ENCODE measurements at regions not wholly inside any gene's neighbourhood (a gene's known extent, or its start where the extent isn't known, plus 50 kb on each side); places are given as distances from the start of the nearest gene placed in this dataset.
A peak's percentile ranks its signal among the peaks of the same experiment; 100 is the strongest.
"Not testable (repeated sequence)": the region's sequence is repeated elsewhere in the genome, so short reads cannot be mapped to it uniquely, and the experiment has no call there.

GRCh38 chr2:138421315-138421970 lies 80.1 kb upstream of the SPOPL start:
- H3K4me3 ChIP-seq (ENCODE audit: control insufficient read depth, low read depth, low read length), result no peak overlapping the region
- TF ChIP-seq CTCF (IDR thresholded peaks at IDR 0.05; ENCODE audit: control insufficient read depth, insufficient read depth, low read depth, low read length, missing control alignments), result no peak
- no peak for DNase-seq (ENCODE audit: low read depth)

- DNase-seq (ENCODE audit: low read depth), result peak; percentile 71
- no peak for TF ChIP-seq CTCF (IDR thresholded peaks at IDR 0.05; ENCODE audit: control insufficient read depth, insufficient read depth, low read depth, low read length, missing control alignments)
- no peak overlapping the region for H3K4me3 ChIP-seq (ENCODE audit: control insufficient read depth, low read depth, low read length)
Measured at GRCh38 chr2:138421971-138422335, 79.6 kb upstream of the SPOPL start.

- no peak for TF ChIP-seq CTCF (IDR thresholded peaks at IDR 0.05; ENCODE audit: control insufficient read depth, insufficient read depth, low read depth, low read length, missing control alignments)
- DNase-seq (ENCODE audit: low read depth), result no peak
Measured at GRCh38 chr2:138423198-138423597, 78.4 kb upstream of the SPOPL start.

GRCh38 chr2:138423745-138424144 lies 77.8 kb upstream of the SPOPL start:
- H3K4me3 ChIP-seq (ENCODE audit: control insufficient read depth, low read depth, low read length), result no peak overlapping the region
- DNase-seq (ENCODE audit: low read depth), result no peak
- TF ChIP-seq CTCF (IDR thresholded peaks at IDR 0.05; ENCODE audit: control insufficient read depth, insufficient read depth, low read depth, low read length, missing control alignments), result no peak

More at GRCh38 chr2:138423198-138423597, 78.4 kb upstream of the SPOPL start:
- H3K4me3 ChIP-seq (ENCODE audit: control insufficient read depth, low read depth, low read length), result no peak overlapping the region

GRCh38 chr2:138424436-138425140 lies 77.0 kb upstream of the SPOPL start:
- no peak for TF ChIP-seq CTCF (IDR thresholded peaks at IDR 0.05; ENCODE audit: control insufficient read depth, insufficient read depth, low read depth, low read length, missing control alignments)
- DNase-seq (ENCODE audit: low read depth), result no peak
- no peak overlapping the region for H3K4me3 ChIP-seq (ENCODE audit: control insufficient read depth, low read depth, low read length)

- H3K4me3 ChIP-seq (ENCODE audit: control insufficient read depth, low read depth, low read length); DNase-seq (ENCODE audit: low read depth): not testable (repeated sequence)
Measured at GRCh38 chr2:138426116-138426515, 75.5 kb upstream of the SPOPL start.

- no peak for DNase-seq (ENCODE audit: low read depth)
- H3K4me3 ChIP-seq (ENCODE audit: control insufficient read depth, low read depth, low read length), result no peak overlapping the region
- no peak for TF ChIP-seq CTCF (IDR thresholded peaks at IDR 0.05; ENCODE audit: control insufficient read depth, insufficient read depth, low read depth, low read length, missing control alignments)
Measured at GRCh38 chr2:138428710-138429440, 72.7 kb upstream of the SPOPL start.

Data from AG09309 (cell line).